GM10266 (cell line): ENCODE measurements at regions not wholly inside any gene's neighbourhood (a gene's known extent, or its start where the extent isn't known, plus 50 kb on each side); places are given as distances from the start of the nearest gene placed in this dataset.
"Not testable (repeated sequence)": the region's sequence is repeated elsewhere in the genome, so short reads cannot be mapped to it uniquely, and the experiment has no call there.

Source experiments
- DNase-seq: peaks from one replicate; pipeline ENCODE4 v3.0.0; 2012; ENCODE audit errors: extremely low spot score
- CTCF ChIP-seq: IDR thresholded peaks from 2 replicates; pipeline ENCODE4 v1.5.1; 2012; ENCODE audit warnings: mild to moderate bottlenecking, low read depth; ENCODE audit not compliant: control insufficient read depth, insufficient read depth; ENCODE audit errors: missing control alignments

DNA sequence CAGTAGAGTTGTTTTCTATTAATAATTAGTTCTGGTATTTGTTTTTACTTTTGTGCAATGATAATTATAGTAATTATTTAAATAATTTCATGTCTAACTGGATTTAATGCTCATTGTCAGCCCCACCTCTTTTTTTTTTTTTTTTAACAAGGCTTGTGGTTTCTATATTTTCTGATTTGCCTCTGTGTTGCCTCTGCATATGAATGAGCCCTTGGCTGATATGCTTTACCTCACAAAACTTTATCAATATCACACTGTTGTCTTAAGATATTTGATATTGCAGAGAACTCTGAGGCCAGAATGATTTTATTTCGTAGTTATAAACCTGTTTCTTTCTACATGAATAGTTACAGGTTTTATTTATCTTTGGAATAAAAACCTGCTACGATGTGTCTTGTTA lies 116.2 kb upstream of the ATP2B1 start:
- DNase-seq: no peak

DNA sequence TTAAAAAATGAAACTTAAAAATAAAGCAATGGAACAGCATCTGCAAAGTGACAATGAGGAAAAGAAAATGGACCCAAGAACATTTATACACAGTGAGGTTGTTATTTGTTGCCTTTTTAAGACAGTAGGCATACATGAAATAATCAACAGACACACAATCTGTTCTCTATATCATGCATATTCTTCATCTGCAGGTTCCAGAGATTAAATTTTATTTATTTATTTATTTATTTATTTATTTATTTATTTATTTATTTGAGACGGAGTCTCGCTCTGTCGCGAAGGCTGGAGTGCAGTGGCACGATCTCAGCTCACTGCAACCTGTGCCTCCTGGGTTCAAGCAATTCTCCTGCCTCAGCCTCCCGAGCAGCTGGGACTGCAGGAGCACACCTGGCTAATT lies 114.4 kb upstream of the ATP2B1 start:
- not testable (repeated sequence) for DNase-seq

More for the DNA sequence above, 116.2 kb upstream of the ATP2B1 start:
- no peak for TF ChIP-seq CTCF

DNA sequence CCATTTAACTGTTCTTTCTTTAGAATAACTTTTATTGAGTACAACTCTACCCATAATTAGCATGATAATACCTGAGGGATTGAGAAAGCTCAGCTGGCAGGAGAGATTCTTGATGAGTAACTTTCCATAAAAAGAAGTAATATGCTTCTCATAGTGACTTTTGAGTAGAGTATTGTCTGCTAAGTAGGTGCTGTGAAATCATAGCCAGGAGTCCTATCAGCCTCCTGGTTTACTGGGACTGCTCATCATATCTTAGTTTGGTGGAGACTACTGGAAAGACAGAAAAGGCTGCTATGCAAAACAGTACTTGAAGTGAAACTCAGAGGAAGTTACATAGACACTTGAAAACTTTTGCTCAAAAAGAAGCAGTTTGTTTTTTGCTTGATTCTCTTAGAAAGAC lies 113.3 kb upstream of the ATP2B1 start:
- TF ChIP-seq CTCF: no peak
- DNase-seq: peak; percentile 8

- TF ChIP-seq CTCF: no peak
- DNase-seq: no peak
Observed at GRCh38 chr12:89817501-89818226, 109.0 kb upstream of the ATP2B1 start.

GRCh38 chr12:89815225-89815624 lies 106.6 kb upstream of the ATP2B1 start:
- DNase-seq: no peak
- TF ChIP-seq CTCF: no peak

DNA sequence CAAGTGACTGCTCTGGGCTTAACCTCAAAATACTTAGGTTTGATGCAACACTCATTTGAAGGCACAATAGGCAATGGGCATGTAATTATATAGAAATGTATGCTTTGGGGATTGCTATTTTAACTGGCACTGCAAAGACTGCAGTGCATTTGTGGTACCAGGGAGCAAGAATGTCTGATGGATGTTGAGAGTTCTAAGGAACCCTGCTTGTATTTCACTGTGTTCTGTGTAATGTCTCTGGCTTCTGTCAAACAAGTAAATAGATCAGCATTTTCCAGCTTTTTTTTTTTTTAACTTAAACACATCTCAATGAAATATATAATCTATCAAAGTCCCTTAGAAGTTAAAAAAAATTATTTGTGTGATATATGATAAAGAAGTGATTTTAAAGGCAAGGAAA lies 94.8 kb upstream of the ATP2B1 start:
- no peak for TF ChIP-seq CTCF
- DNase-seq: no peak

GRCh38 chr12:89801284-89801683 lies 92.6 kb upstream of the ATP2B1 start:
- no peak for TF ChIP-seq CTCF
- DNase-seq: no peak

DNA sequence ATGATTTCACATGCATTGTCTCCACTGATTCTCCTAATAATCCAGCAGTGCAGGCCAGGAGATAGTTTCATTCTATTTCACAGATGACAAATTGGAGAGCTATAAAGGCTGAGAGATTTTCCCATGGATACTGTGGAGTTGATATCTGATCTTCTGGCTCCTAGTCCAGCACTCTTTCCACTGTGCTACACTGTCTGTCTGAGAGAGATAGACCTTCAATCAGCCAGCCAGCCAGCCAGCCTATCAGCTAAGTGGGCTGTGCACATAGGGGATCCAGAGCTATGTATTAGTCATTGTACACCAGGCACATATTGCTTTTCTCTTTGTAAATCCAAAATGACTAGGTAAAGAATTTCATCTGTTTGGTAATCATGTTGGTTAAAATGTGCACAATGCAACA lies 91.8 kb upstream of the ATP2B1 start:
- DNase-seq: no peak
- TF ChIP-seq CTCF: no peak
